HEK293 (cell line): ENCODE measurements at regions not wholly inside any gene's neighbourhood (a gene's known extent, or its start where the extent isn't known, plus 50 kb on each side); places are given as distances from the start of the nearest gene placed in this dataset.

ENCODE experiments used
- CTCF ChIA-PET: fragments of 350-600 bp; formaldehyde crosslinking; extraction: SDS; loops from one replicate; lab custom pipeline; 2021; ENCODE audit warnings: antibody characterized with exemption; lab: Yijun Ruan, JAX
- POLR2A ChIA-PET: fragments of 300-600 bp; formaldehyde crosslinking; extraction: SDS; loops from one replicate; lab custom pipeline; 2020; ENCODE audit warnings: antibody characterized with exemption, inconsistent platforms; lab: Yijun Ruan, JAX
- H3K27ac ChIP-seq: fragments of 200-500 bp; sonication (Bioruptor generic); 2 replicates; pipeline ENCODE4 v1.5.1; 2014; ENCODE audit warnings: low read depth, low read length, control low read depth, inconsistent platforms; ENCODE audit errors: extremely low read depth
- H3K36me3 ChIP-seq, 2 experiments: fragments of 200-500 bp in 1 of 2; sonication (Bioruptor generic) in 1 of 2; 1 replicate in 1 of 2; 2 replicates in 1 of 2; pipeline ENCODE4 v1.5.1; 2014 to 2017; ENCODE audit warnings: inconsistent platforms in 2 of 2, low read length in 2 of 2; ENCODE audit not compliant: control insufficient read depth in 2 of 2, insufficient read depth in 1 of 2
- H3K4me1 ChIP-seq: fragments of 200-500 bp; sonication (Bioruptor generic); 2 replicates; pipeline ENCODE4 v1.5.1; 2014; ENCODE audit warnings: mild to moderate bottlenecking, low read length, inconsistent platforms; ENCODE audit not compliant: control insufficient read depth, insufficient read depth
- H3K4me3 ChIP-seq: 2 replicates; pipeline ENCODE4 v1.5.1; 2011; ENCODE audit warnings: low read depth, mild to moderate bottlenecking, control low read depth, low read length, moderate library complexity
- H3K9me3 ChIP-seq: fragments of 200-500 bp; sonication (Bioruptor generic); 2 replicates; pipeline ENCODE4 v1.5.1; 2014; ENCODE audit warnings: low read depth, low read length, inconsistent platforms; ENCODE audit not compliant: control insufficient read depth, insufficient read depth
- MYNN ChIP-seq: fragments of 450-650 bp; formaldehyde crosslinking; IDR thresholded peaks from 2 replicates; pipeline ENCODE4 v1.5.1; 2016; ENCODE audit warnings: missing biosample characterization, missing genetic modification characterization, borderline replicate concordance
- PRDM1 ChIP-seq: fragments of 450-650 bp; formaldehyde crosslinking; IDR thresholded peaks from 2 replicates; pipeline ENCODE4; 2016; ENCODE audit warnings: missing biosample characterization, missing genetic modification characterization
- SCRT1 ChIP-seq: fragments of 450-650 bp; formaldehyde crosslinking; IDR thresholded peaks from 2 replicates; pipeline ENCODE4 v1.5.1; 2016; ENCODE audit warnings: missing biosample characterization, missing genetic modification characterization, borderline replicate concordance
- SETDB1 ChIP-seq: IDR thresholded peaks from one replicate; pipeline ENCODE4 v1.6.1; 2017; ENCODE audit warnings: mild to moderate bottlenecking, low read length, moderate library complexity, mixed read lengths; ENCODE audit not compliant: insufficient read length
- ZBTB6 ChIP-seq: fragments of 450-650 bp; formaldehyde crosslinking; IDR thresholded peaks from 2 replicates; pipeline ENCODE4 v1.5.1; 2017; ENCODE audit warnings: missing biosample characterization, missing genetic modification characterization
- ZBTB7A ChIP-seq: fragments of 450-650 bp; formaldehyde crosslinking; IDR thresholded peaks from 2 replicates; pipeline ENCODE4 v1.5.1; 2016; ENCODE audit warnings: low read depth, missing biosample characterization, missing genetic modification characterization
- ZBTB8A ChIP-seq: fragments of 450-650 bp; formaldehyde crosslinking; IDR thresholded peaks from 2 replicates; pipeline ENCODE4 v1.5.1; 2016; ENCODE audit warnings: missing biosample characterization, missing genetic modification characterization
- ZNF174 ChIP-seq: fragments of 450-650 bp; formaldehyde crosslinking; IDR thresholded peaks from 2 replicates; pipeline ENCODE4 v1.5.0; 2017; ENCODE audit warnings: missing biosample characterization, mild to moderate bottlenecking, missing genetic modification characterization
- ZNF184 ChIP-seq: fragments of 450-650 bp; IDR thresholded peaks from 2 replicates; pipeline ENCODE4 v1.5.1; 2018; ENCODE audit warnings: missing biosample characterization, mild to moderate bottlenecking, missing genetic modification characterization
- ZNF2 ChIP-seq: fragments of 450-650 bp; formaldehyde crosslinking; IDR thresholded peaks from 2 replicates; pipeline ENCODE4 v1.5.1; 2016; ENCODE audit warnings: missing biosample characterization, missing genetic modification characterization
- ZNF211 ChIP-seq: fragments of 450-650 bp; formaldehyde crosslinking; IDR thresholded peaks from 2 replicates; pipeline ENCODE4 v1.5.1; 2016; ENCODE audit warnings: low read depth, missing biosample characterization, missing genetic modification characterization
- ZNF280C ChIP-seq: fragments of 450-650 bp; formaldehyde crosslinking; IDR thresholded peaks from 2 replicates; pipeline ENCODE4 v1.5.1; 2016; ENCODE audit warnings: missing biosample characterization, missing genetic modification characterization
- ZNF335 ChIP-seq: fragments of 450-650 bp; formaldehyde crosslinking; conservative IDR thresholded peaks from 2 replicates; pipeline ENCODE4 v1.5.1; 2016; ENCODE audit warnings: missing biosample characterization, missing genetic modification characterization
- ZNF354C ChIP-seq: fragments of 450-650 bp; formaldehyde crosslinking; IDR thresholded peaks from 2 replicates; pipeline ENCODE4 v1.5.1; 2016; ENCODE audit warnings: missing biosample characterization, missing genetic modification characterization, low read depth, borderline replicate concordance
- ZNF423 ChIP-seq: fragments of 450-650 bp; formaldehyde crosslinking; IDR thresholded peaks from 2 replicates; pipeline ENCODE4 v1.5.1; 2016; ENCODE audit warnings: missing biosample characterization, missing genetic modification characterization
- ZNF488 ChIP-seq: fragments of 450-650 bp; formaldehyde crosslinking; IDR thresholded peaks from 2 replicates; pipeline ENCODE4 v1.5.1; 2016; ENCODE audit warnings: missing biosample characterization, missing genetic modification characterization
- TF ChIP-seq, protein P1 (sequence below): fragments of 450-650 bp; formaldehyde crosslinking; IDR thresholded peaks from 2 replicates; pipeline ENCODE4 v1.5.1; 2016; ENCODE audit warnings: missing biosample characterization, missing genetic modification characterization
- TF ChIP-seq, protein P2 (sequence below): fragments of 450-650 bp; formaldehyde crosslinking; IDR thresholded peaks from 2 replicates; pipeline ENCODE4 v1.5.1; 2016; ENCODE audit warnings: missing biosample characterization, missing genetic modification characterization

- Histone ChIP-seq H3K9me3 (no peaks in the 10 kb centered on the region), H3K36me3 (no peaks in the 10 kb centered on the region), H3K27ac (no peak overlapping the region), H3K4me1 (0 out of 2 replicates have a peak, but pooled peaks cover 2% of the 10 kb centered on the region), H3K4me3 (no peak overlapping the region)
- TF ChIP-seq ZBTB8A (tag by site-specific recombination) (no peak), MYNN (tag by site-specific recombination) (no peak), ZNF335 (tag by site-specific recombination) (no peak), ZBTB6 (no peak), ZNF423 (tag by site-specific recombination) (no peak), SETDB1 (no peak), SCRT1 (tag by site-specific recombination) (no peak), ZNF2 (tag by site-specific recombination) (no peak), ZNF280C (tag by site-specific recombination) (no peak), PRDM1 (tag by site-specific recombination) (no peak), ZNF488 (tag by site-specific recombination) (no peak), ZNF211 (no peak), ZNF174 (no peak), ZNF354C (no peak), ZBTB7A (tag by site-specific recombination) (no peak), ZNF184 (tag by site-specific recombination) (no peak)
- TF ChIP-seq, protein P1, sequence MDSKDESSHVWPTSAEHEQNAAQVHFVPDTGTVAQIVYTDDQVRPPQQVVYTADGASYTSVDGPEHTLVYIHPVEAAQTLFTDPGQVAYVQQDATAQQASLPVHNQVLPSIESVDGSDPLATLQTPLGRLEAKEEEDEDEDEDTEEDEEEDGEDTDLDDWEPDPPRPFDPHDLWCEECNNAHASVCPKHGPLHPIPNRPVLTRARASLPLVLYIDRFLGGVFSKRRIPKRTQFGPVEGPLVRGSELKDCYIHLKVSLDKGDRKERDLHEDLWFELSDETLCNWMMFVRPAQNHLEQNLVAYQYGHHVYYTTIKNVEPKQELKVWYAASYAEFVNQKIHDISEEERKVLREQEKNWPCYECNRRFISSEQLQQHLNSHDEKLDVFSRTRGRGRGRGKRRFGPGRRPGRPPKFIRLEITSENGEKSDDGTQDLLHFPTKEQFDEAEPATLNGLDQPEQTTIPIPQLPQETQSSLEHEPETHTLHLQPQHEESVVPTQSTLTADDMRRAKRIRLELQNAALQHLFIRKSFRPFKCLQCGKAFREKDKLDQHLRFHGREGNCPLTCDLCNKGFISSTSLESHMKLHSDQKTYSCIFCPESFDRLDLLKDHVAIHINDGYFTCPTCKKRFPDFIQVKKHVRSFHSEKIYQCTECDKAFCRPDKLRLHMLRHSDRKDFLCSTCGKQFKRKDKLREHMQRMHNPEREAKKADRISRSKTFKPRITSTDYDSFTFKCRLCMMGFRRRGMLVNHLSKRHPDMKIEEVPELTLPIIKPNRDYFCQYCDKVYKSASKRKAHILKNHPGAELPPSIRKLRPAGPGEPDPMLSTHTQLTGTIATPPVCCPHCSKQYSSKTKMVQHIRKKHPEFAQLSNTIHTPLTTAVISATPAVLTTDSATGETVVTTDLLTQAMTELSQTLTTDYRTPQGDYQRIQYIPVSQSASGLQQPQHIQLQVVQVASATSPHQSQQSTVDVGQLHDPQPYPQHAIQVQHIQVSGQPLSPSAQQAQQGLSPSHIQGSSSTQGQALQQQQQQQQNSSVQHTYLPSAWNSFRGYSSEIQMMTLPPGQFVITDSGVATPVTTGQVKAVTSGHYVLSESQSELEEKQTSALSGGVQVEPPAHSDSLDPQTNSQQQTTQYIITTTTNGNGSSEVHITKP (tag by site-specific recombination): no peak
- TF ChIP-seq, protein P2, sequence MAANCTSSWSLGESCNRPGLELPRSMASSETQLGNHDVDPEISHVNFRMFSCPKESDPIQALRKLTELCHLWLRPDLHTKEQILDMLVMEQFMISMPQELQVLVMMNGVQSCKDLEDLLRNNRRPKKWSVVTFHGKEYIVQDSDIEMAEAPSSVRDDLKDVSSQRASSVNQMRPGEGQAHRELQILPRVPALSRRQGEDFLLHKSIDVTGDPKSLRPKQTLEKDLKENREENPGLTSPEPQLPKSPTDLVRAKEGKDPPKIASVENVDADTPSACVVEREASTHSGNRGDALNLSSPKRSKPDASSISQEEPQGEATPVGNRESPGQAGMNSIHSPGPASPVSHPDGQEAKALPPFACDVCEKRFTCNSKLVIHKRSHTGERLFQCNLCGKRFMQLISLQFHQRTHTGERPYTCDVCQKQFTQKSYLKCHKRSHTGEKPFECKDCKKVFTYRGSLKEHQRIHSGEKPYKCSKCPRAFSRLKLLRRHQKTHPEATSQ (tag by site-specific recombination): no peak
- CTCF ChIA-PET: no interaction called here
- POLR2A ChIA-PET: no interaction called here
These were observed 507.1 kb upstream of the TNP1 start for GRCh38 chr2:217366966-217367365.
